HG03571 (cell line): ENCODE measurements at regions not wholly inside any gene's neighbourhood (a gene's known extent, or its start where the extent isn't known, plus 50 kb on each side); places are given as distances from the start of the nearest gene placed in this dataset.

Experiments used
- ATAC-seq: cut with Tn5 transposase; IDR thresholded peaks from one replicate; pipeline ENCODE4 v1.9.1; 2021; ENCODE audit not compliant: unreplicated experiment

DNA sequence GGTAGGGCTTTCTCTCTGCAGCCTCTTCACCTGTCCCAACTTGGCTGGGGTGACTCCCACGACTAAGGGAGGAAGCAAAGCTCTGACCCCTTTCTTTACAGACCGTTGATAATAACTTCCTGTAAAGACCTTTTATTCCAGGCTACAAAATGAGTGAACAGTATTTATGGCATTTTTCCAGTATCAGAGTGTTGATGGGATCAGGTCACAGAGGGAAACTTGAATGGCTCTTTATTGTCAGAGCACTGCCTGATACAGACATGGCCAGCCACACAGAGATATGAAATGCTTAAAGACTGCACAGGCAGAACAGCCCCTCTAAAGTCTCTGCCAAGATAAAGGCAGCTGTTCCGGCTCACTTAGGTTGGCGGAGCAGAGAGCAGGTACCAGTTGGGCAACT lies 1033.9 kb upstream of the NR2F2 start:
- ATAC-seq = no peak

DNA sequence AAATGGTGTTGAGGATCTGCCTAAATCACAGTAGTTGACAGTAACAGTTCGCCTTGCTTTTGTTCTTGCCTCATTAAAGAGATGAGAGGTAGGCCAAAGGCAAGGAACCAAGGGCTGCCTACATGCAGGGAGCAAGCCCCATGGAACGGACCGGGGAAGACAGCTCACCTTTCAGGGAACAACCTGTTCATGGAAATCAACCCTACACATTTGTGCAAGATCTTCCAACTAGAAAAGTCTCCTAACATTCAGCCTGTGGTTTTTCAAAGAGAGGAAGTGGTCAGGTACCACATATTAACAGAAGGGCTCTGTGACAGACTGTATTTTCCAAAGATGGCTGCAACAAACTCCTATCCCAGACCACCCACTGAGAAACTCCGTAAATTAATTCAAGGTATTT lies 1031.8 kb upstream of the NR2F2 start:
- no peak for ATAC-seq

DNA sequence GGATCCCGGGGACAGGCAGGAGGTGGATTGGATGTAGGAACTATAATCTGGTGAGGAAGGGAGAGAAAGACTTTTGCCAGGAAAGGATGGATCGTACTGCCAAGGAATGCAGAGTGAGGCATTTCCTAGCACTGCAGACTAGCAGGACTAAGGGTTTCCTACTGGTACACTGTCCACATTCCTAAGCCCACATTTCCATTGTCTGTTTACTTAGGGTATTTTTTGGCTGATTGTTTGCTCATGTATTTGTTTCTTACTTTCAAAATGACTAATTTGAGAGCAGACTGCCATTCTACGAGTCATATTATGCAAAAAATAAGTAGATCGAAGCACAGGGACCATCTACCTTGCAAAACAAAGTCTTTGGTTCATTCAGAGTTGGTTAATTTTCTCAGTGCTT lies 1029.5 kb upstream of the NR2F2 start:
- no peak for ATAC-seq

DNA sequence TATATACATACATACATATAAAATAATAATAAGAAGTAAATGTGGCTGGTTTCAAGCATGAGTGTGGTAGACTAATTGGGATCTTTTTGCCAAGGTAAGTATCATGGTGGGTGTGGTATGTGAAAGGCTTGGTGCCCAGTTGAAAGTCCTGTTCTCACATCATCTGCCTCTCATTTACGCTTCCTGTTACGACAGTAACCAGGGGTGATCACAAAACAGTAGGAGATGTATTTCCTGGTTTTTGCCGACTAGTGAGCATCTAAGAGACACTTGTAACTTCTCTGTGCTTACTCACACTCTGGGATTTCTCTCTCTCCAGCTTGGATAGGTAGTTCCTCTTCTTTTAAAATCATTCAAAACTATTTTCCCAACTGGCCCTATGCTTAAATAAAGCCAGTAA lies 1028.3 kb upstream of the NR2F2 start:
- no peak for ATAC-seq

DNA sequence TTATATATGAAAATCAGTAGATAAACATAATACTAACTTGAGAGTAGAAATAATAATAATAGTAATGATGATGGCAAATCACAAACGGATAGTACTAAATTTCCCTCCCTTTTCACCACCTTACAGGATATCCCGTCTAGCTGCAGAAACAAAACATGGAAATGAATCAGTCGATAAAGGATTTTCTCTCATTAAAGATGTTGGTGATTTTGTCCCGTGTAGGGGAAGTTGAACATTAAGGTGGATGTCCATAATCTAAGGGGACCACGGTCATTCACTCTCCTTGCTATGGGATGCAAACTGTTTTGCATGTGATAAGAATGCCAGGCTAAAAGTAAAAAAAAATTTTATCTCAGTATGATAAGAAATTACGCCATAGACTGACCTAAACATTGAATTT lies 1027.7 kb upstream of the NR2F2 start:
- ATAC-seq = no peak

DNA sequence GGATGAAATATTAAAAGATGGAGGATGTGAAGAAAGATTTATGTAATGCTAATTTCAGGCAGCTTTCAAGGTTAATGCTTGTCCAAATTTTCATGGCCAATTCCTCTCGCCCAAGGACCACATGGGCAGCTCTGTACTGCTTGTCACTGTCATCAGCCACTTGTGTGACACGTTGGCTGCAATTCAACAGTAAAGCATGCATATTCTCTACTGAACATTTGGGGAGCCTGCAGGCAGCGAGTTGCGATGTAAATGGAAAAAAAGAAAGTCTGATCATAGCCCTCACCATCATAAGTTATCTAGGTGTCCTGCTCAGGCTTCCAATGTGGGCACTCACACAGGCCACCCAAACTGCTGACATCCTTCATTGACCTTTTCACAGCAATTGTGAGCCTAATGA lies 1026.8 kb upstream of the NR2F2 start:
- no peak for ATAC-seq

DNA sequence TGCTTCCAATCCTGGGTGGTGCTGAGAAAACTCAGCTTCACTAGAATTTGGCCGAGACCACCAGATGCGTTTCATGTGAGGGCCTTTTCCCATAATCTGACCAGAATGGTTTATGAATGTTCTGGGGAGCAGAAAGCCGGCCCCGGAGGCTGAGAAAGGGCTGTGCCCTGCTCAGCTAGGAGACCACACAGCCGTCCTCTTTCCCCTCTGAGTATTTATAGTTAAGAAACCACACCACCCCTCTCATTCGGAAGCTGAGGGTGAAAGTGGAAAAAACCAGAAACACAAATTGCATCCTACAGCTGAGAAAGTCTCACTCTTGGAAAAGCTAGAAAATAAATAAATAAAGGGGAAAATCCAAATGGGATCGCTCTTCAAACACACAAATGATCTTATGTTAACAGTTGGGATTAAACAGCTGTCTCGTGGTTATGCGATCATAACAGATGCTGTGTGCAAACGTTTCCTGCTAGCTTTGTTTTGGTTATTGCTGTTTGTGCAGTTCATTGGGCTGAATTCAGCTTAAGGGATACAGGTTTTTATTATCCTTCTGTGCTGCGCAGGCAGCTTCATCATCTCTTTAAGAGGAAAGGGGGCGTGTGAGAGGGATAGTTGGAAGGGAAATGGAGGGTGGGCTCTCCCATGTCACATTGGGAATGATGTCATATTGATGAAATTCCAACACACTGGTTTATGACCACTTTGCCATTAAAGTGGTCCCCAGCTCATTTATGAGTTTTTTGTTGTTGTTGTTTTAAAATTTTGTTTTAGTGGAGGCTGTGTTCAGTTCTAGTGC lies 1026.2 kb upstream of the NR2F2 start:
- no peak for ATAC-seq

DNA sequence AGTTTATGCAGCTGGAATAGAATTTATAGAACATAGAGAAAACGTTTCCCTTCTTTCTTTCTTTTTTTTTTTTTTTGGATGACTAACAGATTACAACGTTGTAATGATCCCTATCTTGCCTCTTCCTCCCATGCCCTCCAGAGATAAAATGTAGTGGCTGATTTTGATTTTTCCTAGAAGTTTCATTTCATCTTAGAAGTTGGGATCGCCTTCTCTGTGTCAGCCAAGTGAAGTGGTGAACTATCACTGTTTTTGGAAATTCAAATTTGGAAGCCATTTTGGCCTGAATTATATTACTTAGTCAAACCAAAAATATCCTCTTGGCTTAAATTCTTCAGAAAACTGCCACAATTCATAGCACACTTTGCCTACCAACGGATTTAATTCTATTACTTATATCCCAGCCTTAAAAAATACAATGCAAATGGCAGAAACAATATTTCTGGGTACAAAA lies 1025.5 kb upstream of the NR2F2 start:
- ATAC-seq = no peak

DNA sequence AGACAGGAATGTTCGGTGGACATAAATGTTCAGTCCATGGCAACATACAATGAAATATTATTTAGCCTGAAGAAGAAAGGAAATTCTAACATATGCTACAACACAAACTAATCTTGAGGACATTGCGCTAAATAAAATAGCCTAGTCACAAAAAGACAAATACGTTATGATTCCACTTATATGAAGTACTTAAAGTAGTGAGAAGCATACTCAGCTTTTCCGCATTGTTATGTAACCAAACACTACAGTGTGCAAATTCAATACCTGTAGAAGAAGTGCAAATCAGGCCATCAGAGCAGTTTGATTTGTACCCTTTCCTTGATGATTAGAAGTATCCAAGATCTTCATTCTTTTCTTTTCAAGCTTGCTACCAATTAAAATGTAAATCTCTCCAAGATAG lies 1023.4 kb upstream of the NR2F2 start:
- ATAC-seq = no peak

DNA sequence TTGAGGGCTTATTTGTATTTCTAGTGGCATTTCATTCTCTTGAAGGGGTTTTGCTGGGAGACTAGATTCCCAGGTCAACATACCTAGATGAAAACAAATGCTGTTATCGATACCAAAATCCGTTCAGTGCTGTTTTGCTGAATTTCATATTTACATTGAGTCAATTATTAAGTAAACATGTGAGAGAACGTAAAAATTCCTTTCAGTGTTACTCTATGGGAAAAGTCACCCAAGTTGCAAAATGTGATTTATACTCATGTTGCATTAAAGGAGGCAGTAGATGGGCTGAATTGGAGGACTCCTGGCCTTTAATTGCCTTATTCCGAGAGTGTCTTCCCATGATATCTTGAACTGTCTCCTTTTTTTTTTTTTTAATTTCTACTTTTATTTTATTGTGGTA lies 1011.3 kb upstream of the NR2F2 start:
- no peak for ATAC-seq

DNA sequence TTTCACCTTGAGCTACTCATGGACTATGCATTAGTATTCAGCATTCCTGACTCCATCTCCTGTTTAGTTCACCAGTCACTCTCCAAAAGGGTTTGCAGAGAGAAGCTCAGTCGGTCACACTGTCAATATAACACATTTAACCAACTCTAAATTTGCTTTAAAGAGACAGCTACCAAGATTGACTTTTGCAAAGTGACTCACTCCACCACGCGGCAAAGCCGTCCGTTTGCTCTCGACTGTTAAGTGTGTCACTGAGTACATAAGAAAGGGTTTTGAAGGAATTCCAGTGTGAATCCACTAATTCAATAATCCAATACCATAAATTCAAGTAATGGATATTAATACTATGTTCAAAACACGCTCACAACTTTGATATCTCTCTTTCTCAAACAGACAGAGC lies 1006.7 kb upstream of the NR2F2 start:
- ATAC-seq = no peak

DNA sequence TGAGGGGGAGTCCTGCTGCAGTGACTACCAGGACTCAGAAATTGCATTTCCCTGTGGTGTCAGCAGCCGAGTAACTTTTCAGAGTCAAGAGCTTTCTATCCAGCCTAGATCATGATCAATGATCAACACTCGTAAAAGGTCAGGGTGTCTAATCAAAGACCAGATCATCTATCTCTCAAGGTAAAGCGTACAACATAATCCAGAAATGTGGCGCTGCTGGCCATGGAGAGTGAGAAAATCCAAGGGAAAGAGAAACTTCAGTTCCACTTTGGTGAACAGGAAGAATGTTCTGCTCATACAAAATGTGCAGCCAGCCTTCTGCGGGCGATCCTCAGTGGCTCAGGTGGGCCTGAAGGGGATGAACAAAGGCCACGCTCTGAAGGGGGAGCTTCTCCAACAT lies 1005.8 kb upstream of the NR2F2 start:
- ATAC-seq = no peak

DNA sequence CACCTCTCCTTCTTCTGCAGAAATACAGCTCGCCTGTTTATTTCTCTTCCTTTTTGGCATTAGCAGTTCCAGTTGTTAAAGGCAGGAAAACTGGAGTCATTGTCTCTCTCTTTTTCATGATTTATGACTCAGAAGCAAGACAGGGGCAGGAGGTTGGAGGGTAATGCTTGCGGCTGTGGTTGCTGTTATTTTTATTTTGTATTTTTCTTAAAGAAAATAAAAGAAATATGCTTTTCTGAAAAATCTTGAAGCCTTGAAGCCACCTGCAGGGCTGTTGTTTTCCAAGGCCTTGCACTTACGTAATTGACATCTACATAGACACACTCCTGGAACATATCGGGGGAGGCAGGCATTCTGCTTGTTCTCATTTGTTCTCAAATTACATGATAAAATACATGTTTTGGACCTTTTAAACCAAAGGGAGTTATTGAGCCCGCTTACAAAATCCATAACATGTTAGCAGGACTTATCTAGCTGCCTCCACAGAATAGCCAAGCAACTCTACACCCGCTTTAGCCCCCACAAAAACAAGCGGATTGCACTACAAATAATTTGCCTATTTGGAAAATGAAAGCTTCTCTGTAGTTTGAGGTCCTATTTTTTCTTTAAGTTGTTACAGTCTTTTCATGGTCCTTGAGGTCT lies 1004.6 kb upstream of the NR2F2 start:
- no peak for ATAC-seq

DNA sequence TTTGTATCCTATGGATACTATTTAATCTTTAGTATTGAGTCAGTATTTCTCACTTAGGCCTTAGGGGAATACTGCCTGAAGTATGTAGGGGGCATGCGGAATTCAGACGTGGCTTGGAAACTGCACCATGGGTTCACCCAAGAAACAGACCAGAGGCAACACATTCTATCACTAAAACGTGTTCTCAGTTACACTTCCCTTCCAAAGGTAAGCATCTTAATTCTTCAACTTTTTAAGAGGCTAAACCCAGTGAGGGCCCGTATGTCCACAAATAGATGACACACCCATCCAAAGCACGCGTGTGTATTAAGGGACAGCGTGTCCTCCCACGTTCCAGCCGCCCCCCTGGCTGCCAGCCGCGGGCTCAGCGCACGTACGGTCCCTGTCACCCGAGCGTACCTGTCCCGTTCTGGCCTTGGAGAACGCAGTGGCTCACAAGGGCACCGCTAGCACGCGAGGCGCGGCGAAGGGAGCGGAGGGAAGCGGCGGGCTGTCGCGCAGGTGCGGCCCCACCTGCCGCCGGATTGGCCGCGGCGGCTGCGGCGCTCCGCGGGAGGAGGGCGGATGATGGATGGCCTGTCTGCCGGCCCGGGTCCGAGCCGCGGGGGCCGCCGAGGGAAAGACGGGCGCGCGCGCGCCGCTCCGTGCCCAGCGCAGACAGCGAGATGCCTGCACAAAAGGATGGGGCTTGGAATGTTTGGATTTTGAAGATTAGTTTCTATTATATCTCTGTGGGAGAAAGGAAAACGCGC lies 1003.9 kb upstream of the NR2F2 start:
- no peak for ATAC-seq

DNA sequence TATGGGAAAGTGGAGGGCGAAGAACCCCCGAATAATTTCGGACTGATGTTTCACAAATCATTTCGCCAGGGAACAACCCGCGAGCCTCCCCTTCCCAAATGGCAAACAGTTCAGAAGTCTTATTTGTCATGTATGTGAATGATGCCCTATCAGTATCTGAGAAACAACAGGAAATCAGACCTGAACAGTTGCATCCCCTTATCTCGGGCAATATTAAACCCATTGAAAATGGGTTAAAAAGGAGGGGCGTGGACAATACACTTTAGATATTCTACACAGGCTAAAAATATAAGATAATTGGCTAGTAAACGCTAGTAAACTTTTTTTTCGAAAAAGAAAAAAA lies 1003.3 kb upstream of the NR2F2 start:
- ATAC-seq = no peak

DNA sequence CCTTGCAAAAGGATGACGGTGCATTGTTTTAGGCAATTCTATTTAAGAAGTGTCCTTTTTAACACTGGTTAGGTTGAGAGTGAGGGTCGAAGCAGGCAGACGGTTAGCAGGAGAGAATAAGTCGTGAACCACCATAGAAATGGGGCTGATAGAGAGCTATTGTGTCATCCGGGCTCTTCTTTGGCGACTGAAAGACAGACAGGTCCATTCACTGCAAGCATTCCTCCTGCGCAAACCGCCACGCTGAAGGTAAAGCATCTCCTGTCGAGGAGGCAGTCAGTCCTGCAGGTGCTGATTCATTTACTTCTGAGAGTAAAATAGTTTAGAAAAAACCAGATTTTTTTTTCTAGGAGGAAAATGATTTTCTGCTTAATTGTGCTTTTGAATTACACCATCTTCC lies 1002.8 kb upstream of the NR2F2 start:
- ATAC-seq = no peak

DNA sequence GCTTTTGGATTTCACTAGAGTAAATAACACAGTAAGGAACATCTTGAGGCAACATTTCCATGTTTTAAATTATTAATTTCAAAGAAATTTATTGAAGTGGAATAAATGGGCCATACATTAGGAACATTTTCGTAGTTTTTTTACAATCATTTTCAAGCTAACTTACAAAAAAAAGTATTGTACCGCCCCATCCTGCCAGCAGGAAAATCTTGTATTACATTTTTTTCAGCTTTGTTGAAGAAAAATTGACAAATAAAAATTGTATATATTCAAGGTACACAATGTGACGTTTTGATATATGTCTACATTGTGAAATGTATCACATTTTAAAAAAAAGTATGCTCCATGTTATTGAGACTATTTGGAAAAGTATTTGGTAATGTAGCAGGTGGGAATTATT lies 1001.9 kb upstream of the NR2F2 start:
- no peak for ATAC-seq

DNA sequence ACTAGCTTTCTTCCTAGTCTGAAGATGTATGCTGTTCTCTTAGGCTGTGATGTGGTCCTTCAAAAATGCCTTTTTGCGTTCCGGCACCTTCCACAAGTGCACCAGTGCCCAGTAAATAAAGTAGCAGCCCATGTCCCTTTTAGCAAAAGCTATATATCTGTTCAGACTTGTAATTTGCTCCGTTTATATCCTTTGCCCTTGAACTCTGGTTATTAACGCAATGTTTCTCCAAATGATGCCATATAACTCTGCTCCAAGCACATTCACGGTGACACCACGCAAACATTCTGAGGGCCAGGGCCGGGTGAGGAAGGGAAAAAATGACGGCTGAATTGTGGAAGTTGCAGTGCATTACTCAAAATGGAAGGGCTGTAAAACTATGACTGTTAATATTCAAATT lies 1001.1 kb upstream of the NR2F2 start:
- no peak for ATAC-seq

DNA sequence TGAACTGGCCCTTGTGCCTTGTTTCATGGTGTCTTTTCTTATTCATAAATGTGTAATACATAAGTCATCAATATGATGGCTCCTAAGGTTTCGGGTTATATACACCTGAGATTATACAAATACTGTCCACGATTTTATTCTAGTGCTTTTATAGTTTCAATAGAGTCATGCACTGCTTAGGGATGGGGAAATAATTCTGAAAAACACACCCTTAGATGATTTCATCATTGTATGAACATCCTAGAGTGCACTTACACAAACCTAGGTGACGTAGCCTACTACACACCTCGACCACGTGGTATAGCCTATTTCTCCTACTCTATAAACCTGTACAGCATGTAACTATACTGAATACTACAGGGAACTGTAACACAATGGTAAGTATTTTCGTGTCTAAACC lies 988.8 kb upstream of the NR2F2 start:
- no peak for ATAC-seq

DNA sequence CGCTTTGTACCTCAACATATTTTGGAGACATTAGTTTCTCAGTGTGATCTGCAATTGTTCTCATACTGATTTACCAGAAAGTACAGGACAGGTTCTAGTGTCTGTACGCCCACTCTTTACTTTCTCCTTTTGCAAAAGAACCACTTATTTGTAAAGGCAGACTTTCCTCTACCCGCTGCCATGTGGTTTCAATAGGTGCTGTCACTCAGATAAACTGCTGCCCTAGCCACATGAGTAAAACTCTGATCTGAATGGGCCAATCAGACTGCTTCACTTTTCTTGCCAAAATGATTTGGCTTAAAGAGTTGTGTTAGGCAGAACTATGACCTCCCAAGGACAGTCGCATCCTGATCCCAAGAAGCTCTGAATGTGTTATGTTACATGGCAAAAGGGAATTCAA lies 984.6 kb upstream of the NR2F2 start:
- ATAC-seq = no peak

DNA sequence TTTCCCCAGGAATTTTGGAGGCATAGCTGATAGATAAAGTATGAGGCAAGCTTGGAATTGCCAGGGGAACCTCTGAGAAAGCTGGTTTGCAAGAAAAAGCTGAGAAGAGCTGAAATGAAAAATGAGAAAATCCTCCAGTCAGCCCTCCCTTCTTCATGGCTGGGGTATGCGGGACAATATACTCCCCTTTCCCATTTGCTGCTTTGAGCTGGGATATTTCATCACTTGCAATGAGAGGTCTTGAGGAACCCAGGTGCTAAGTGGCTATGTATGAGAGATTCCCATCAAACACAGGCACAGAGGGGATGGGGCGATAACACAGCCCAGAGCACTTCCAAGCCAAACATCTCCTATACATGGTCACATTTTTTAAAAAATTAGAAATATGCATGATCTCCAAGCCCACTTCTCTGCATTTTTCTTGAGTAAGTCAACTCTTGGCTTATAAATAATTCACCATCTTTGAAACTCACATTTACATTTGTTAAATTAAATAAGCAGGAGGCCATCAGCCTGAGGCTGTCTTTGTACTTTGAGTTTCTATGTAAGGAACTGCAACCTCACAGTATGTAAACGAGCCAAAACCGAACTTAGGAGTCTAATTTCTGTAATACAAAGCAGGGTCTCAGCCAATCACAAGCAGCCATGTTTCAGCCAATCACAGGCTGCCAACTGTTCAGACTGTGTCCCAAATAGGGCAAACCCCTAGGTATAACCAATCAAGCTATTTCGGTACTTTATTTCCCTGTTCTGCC lies 983.6 kb upstream of the NR2F2 start:
- no peak for ATAC-seq

DNA sequence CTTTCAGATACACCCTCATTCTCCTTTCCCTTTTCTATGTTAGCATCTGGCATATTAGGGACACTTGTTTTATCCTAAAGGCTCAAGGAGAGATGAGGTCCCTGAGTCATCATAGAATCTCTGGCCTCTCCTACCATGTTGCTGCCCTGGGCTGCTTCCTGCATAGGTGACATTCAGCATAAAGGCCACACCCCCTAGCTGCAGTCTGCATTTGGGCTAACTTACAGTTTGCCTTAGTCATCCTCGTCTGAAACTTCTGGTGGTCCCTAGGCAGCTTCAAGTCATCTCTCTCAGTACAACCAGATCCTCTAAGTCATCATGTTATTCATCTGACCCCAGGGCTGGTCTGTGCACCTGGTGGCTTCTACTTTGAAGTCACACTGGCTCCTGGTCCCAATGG lies 982.7 kb upstream of the NR2F2 start:
- no peak for ATAC-seq
